Liver (tissue), 3 donors: ENCODE measurements at regions not wholly inside any gene's neighbourhood (a gene's known extent, or its start where the extent isn't known, plus 50 kb on each side); places are given as distances from the start of the nearest gene placed in this dataset.

Experiments used
- EGR1 ChIP-seq, 2 donors: IDR thresholded peaks; 2 replicates each; pipeline ENCODE4 v1.6.1; 2016 to 2018; ENCODE audit warnings: antibody characterized with exemption in 2 of 2, low read depth in 2 of 2
- JUND ChIP-seq, 2 donors: IDR thresholded peaks; 2 replicates each; pipeline ENCODE4 v1.6.1; 2016; ENCODE audit warnings: antibody characterized with exemption in 2 of 2
- SP1 ChIP-seq: IDR thresholded peaks from 2 replicates; pipeline ENCODE4 v1.6.1; 2018; ENCODE audit warnings: antibody characterized with exemption, mild to moderate bottlenecking
- TF ChIP-seq, protein P1 (sequence below): fragments of 150-350 bp; IDR thresholded peaks from 2 replicates; pipeline ENCODE4 v1.5.1; 2017; ENCODE audit warnings: improper control_type of control experiment, low read depth, low read length; ENCODE audit not compliant: missing input control
- TF ChIP-seq, protein P2 (sequence below): IDR thresholded peaks from 2 replicates; pipeline ENCODE4 v1.6.1; 2016; ENCODE audit warnings: antibody characterized with exemption
- TF ChIP-seq, protein P3 (sequence below): IDR thresholded peaks from 2 replicates; pipeline ENCODE4 v1.6.1; 2016; ENCODE audit warnings: antibody characterized with exemption
- donor health status: healthy.
- donor health status: healthy.

DNA sequence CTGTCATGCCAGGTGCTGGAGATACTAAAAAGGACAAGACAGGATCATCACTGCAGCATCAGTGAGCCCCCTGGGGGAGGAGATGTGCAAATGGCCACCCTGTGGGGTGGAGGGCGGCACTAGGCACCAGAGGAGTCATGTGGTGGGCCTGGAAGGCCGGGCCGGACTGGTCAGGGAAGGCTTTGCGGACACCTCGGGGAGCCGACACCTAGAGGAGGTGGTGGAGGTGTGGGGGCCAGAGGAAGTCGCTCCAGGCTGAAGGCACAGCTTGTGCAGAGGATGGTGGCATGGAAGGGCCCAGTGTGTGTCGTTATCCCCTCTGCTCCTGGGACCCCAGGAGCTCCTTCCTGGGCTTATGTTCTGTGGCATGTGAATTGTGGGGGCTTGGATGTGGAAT lies 437.7 kb downstream of the RPS24 start:
- TF ChIP-seq, protein P1, sequence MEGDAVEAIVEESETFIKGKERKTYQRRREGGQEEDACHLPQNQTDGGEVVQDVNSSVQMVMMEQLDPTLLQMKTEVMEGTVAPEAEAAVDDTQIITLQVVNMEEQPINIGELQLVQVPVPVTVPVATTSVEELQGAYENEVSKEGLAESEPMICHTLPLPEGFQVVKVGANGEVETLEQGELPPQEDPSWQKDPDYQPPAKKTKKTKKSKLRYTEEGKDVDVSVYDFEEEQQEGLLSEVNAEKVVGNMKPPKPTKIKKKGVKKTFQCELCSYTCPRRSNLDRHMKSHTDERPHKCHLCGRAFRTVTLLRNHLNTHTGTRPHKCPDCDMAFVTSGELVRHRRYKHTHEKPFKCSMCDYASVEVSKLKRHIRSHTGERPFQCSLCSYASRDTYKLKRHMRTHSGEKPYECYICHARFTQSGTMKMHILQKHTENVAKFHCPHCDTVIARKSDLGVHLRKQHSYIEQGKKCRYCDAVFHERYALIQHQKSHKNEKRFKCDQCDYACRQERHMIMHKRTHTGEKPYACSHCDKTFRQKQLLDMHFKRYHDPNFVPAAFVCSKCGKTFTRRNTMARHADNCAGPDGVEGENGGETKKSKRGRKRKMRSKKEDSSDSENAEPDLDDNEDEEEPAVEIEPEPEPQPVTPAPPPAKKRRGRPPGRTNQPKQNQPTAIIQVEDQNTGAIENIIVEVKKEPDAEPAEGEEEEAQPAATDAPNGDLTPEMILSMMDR, result no peak
- TF ChIP-seq, protein P2, sequence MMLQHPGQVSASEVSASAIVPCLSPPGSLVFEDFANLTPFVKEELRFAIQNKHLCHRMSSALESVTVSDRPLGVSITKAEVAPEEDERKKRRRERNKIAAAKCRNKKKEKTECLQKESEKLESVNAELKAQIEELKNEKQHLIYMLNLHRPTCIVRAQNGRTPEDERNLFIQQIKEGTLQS, result no peak
- TF ChIP-seq SP1, result no peak
- TF ChIP-seq EGR1 (IDR thresholded peaks at IDR 0.05; ENCODE audit: low read depth in 2 of 2), result no peak
- no peak for TF ChIP-seq JUND (IDR thresholded peaks at IDR 0.05)
- TF ChIP-seq, protein P3, sequence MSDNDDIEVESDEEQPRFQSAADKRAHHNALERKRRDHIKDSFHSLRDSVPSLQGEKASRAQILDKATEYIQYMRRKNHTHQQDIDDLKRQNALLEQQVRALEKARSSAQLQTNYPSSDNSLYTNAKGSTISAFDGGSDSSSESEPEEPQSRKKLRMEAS, result no peak
